Heart left ventricle (tissue), 16 donors: ENCODE measurements at regions not wholly inside any gene's neighbourhood (a gene's known extent, or its start where the extent isn't known, plus 50 kb on each side); places are given as distances from the start of the nearest gene placed in this dataset.

Experiments
- ATAC-seq, 4 donors: fragments of 200-7000 bp; cut with Tn5 transposase; one replicate each; pipeline ENCODE4 v1.9.1; 2020 to 2022; ENCODE audit warnings: moderate library complexity in 4 of 4, mild to moderate bottlenecking in 3 of 4, moderate number of reproducible peaks in 1 of 4
- DNase-seq, 5 donors: peaks; one replicate each; pipeline ENCODE4 v3.0.0-alpha.2; 2020
- H3K27ac ChIP-seq, 12 donors: fragments of 200-600 bp; sonication (generic) in 4 of 12; one replicate each; pipeline versions ENCODE4 v1.5.0 to v1.8.0; 2016 to 2022; ENCODE audit warnings: mild to moderate bottlenecking in 2 of 12
- H3K27me3 ChIP-seq, 9 donors: fragments of 200-600 bp; sonication (generic) in 2 of 9; one replicate each; pipeline versions ENCODE4 v1.5.1 to v1.8.0; 2016 to 2022; ENCODE audit warnings: mild to moderate bottlenecking in 3 of 9
- H3K36me3 ChIP-seq, 9 donors: fragments of 200-600 bp; sonication (generic) in 2 of 9; one replicate each; pipeline versions ENCODE4 v1.5.0 to v1.8.0; 2018 to 2022; ENCODE audit warnings: mild to moderate bottlenecking in 2 of 9
- H3K4me1 ChIP-seq, 12 donors: fragments of 200-600 bp; sonication (generic) in 4 of 12; one replicate each; pipeline versions ENCODE4 v1.5.0 to v1.8.0; 2016 to 2022; ENCODE audit warnings: mild to moderate bottlenecking in 3 of 12
- H3K4me3 ChIP-seq, 12 donors: fragments of 200-600 bp; sonication (generic) in 4 of 12; one replicate each; pipeline versions ENCODE4 v1.5.0 to v1.8.0; 2017 to 2022; ENCODE audit warnings: mild to moderate bottlenecking in 9 of 12, moderate library complexity in 4 of 12
- H3K9me3 ChIP-seq, 12 donors: fragments of 200-600 bp; sonication (generic) in 4 of 12; one replicate each; pipeline versions ENCODE4 v1.5.0 to v1.8.0; 2016 to 2022; ENCODE audit warnings: mild to moderate bottlenecking in 1 of 12
- CTCF ChIP-seq, 12 donors: fragments of 200-600 bp; sonication (generic) in 4 of 12; IDR thresholded peaks; one replicate each; pipeline versions ENCODE4 v1.5.0 to v1.8.0; 2018 to 2022; ENCODE audit warnings: antibody characterized with exemption in 12 of 12, mild to moderate bottlenecking in 5 of 12
- POLR2A ChIP-seq, 2 donors: fragments of 450-650 bp; IDR thresholded peaks; one replicate each; pipeline ENCODE4 v1.6.1; 2017; ENCODE audit warnings: antibody characterized with exemption in 2 of 2, mild to moderate bottlenecking in 2 of 2, moderate library complexity in 2 of 2
- WGBS, 4 donors: extraction: QIAGEN DNeasy Blood & Tissue Kit in 2 of 4; methylation state at CpG; one replicate each; pipeline versions ENCODE4 v1.1.5 to v1.1.7; 2013 to 2018; 5-methylcytosine and 5-hydroxymethylcytosine counted together
- intact Hi-C, 10 donors: fragments of 100-400 bp; cut with DNase I; formaldehyde crosslinking; loops; one replicate each; pipeline versions ENCODE4 v1.11.1 to v1.14.2; 2022
- donor health status: ischemic (EF 13 %, LVEDD 7.1; RV severe dilation, severe dysfunction).
- donor health status: healthy with polysubstance abuse.
- donor health status: DM: no; HTN: yes; CAD: no.
- donor health status: DM: no; HTN: no; CAD: no.
- donor health status: ischemic (EF 25% LVEDD 6.9; RV normal size, moderate dysfunction).
- donor health status: ischemic (EF 25% LVEDD 5.7; RV mildly dilated, moderate dysfunction).
- donor health status: healthy.
- donor health status: DM: yes; HTN: yes; CAD: no.
- donor health status: ischemic (EF 35%, LVEDD 5.7; RV mildly dilated, moderate dysfunction).
- donor health status: nonischemic (EF 11% LVEDD 7.7; RV severe dilation, severe dysfunction).
- donor health status: DM: yes; HTN: yes; CAD: no.
- donor health status: PGD.
- donor health status: ischemic (EF 29% LVEDD 5.4; RV normal size, mild dysfunction).
- donor health status: nonischemic (EF 23%, LVEDD 6.1; RV moderate dilation, normal function).

- Histone ChIP-seq H3K9me3 (no peaks in the 10 kb centered on the region), H3K27me3 (no peaks in the 10 kb centered on the region), H3K4me1 (peaks cover 0 to 21% (median 3%) of the 10 kb centered on the region in 12 donors), H3K27ac (no peak overlapping the region), H3K4me3 (no peak overlapping the region), H3K36me3 (no peaks in the 10 kb centered on the region)
- DNase-seq (no peak), ATAC-seq (no peak)
- TF ChIP-seq POLR2A (IDR thresholded peaks at IDR 0.05): no peak
- TF ChIP-seq CTCF (IDR thresholded peaks at IDR 0.05): no peak
- intact Hi-C loops: no loop called here
- WGBS, 4 donors: 88 to 93% (median 92%) methylated on average over 1 of the region's 1 CpG
These were observed 299.9 kb downstream of the ZEB2 start for GRCh38 chr2:144219979-144220378.

GRCh38 chr2:144217853-144218633 is 301.9 kb downstream of the ZEB2 start:
- ATAC-seq: peak in 2 of 4 donors; percentile 42 to 44
- WGBS, 4 donors: 56 to 64% (median 62%) methylated on average over 5 of the region's 5 CpGs
- Histone ChIP-seq H3K36me3 (no peaks in the 10 kb centered on the region), H3K27me3 (no peaks in the 10 kb centered on the region), H3K4me1 (peaks cover 0 to 21% (median 3%) of the 10 kb centered on the region in 12 donors), H3K4me3 (no peak overlapping the region), H3K9me3 (no peaks in the 10 kb centered on the region), H3K27ac (no peak overlapping the region)
- no peak for TF ChIP-seq POLR2A (IDR thresholded peaks at IDR 0.05)
- TF ChIP-seq CTCF (IDR thresholded peaks at IDR 0.05): no peak
- no peak for DNase-seq
- intact Hi-C loops: no loop called here

- ATAC-seq (no peak), DNase-seq (no peak)
- peaks cover 0 to 21% (median 3%) of the 10 kb centered on the region in 12 donors for H3K4me1 ChIP-seq
- H3K36me3 ChIP-seq: no peaks in the 10 kb centered on the region
- no peak overlapping the region for H3K4me3 ChIP-seq
- no peak overlapping the region for H3K27ac ChIP-seq
- intact Hi-C loops: no loop called here
- TF ChIP-seq CTCF (IDR thresholded peaks at IDR 0.05) (no peak), POLR2A (IDR thresholded peaks at IDR 0.05) (no peak)
- H3K9me3 ChIP-seq: no peaks in the 10 kb centered on the region
- no peaks in the 10 kb centered on the region for H3K27me3 ChIP-seq
- 76 to 84% (median 76%) methylated on average over 2 of the region's 2 CpGs for WGBS, 4 donors
These were observed 303.9 kb downstream of the ZEB2 start for GRCh38 chr2:144215701-144216675.

GRCh38 chr2:144215207-144215606 is 304.7 kb downstream of the ZEB2 start:
- no peaks in the 10 kb centered on the region for H3K27me3 ChIP-seq
- no peak overlapping the region for H3K4me3 ChIP-seq
- WGBS, 4 donors: 96 to 99% (median 97%) methylated on average over 1 of the region's 1 CpG
- ATAC-seq: no peak
- TF ChIP-seq CTCF (IDR thresholded peaks at IDR 0.05): no peak
- no peak for TF ChIP-seq POLR2A (IDR thresholded peaks at IDR 0.05)
- H3K9me3 ChIP-seq: no peaks in the 10 kb centered on the region
- DNase-seq: no peak
- peaks cover 0 to 5% (median 0%) of the 10 kb centered on the region in 9 donors for H3K36me3 ChIP-seq
- intact Hi-C loops: no loop called here
- H3K27ac ChIP-seq: no peak overlapping the region
- peaks cover 0 to 19% (median 3%) of the 10 kb centered on the region in 12 donors for H3K4me1 ChIP-seq
